ENCODE measurements at regions not wholly inside any gene's neighbourhood (a gene's known extent, or its start where the extent isn't known, plus 50 kb on each side); places are given as distances from the start of the nearest gene placed in this dataset.

DNA sequence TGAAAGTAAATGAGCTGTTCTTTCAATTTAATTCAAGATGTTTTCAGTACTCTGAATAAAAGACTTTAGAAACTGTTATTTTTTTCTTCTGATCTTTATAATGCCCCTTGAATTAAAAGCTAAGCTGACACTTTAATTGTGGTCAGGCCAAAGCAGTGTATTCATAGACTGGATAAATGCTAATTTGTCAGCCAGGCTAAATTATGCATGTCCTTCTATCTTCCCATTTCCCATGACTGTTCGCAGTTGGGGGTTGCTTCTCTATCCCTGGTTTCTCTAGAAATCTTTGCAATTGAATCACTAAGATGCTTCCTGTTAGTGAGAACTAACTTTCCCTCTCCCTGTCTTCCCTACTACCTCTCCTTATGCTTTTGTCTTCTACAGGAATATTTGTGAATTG, 396.2 kb downstream of the RFPL4B start:
- intact Hi-C loops (cut with micrococcal nuclease; ENCODE audit: unreplicated experiment) (no loop called here), in situ Hi-C loops (cut with HindIII; ENCODE audit: low pct_unique_long_range_greater_than_20kb, low sequenced_read_pairs) (no loop called here)
- POLR2A ChIA-PET: interaction anchor here (0.7 kb wide), 1 partner anchor 51 kb away, joined by 3 read pairs; no protein-coding TSS in a partner anchor
- Histone ChIP-seq H3K27me3 (ENCODE audit: control insufficient read depth, insufficient read depth, low read length) (no peaks in the 10 kb centered on the region), H3K4me3 (ENCODE audit: low read depth in 2 of 2, low read length in 2 of 2) (no peak overlapping the region), H3K4me1 (ENCODE audit: control insufficient read depth, insufficient read depth, low read length) (no peaks in the 10 kb centered on the region), H3K27ac (ENCODE audit: low read length) (no peak overlapping the region), H3K9me3 (ENCODE audit: control insufficient read depth, insufficient read depth, low read depth, low read length) (no peaks in the 10 kb centered on the region), H3K36me3 (ENCODE audit: control insufficient read depth, insufficient read depth, low read length) (no peaks in the 10 kb centered on the region)
- TF ChIP-seq POLR2AphosphoS5 (IDR thresholded peaks at IDR 0.05; ENCODE audit: low read depth, low read length) (no peak), TCF7L2 (IDR thresholded peaks at IDR 0.05; ENCODE audit: low read depth, low read length) (no peak), SIN3A (IDR thresholded peaks at IDR 0.05; ENCODE audit: borderline replicate concordance, insufficient read depth, low read depth, low read length) (no peak), REST (IDR thresholded peaks at IDR 0.05; ENCODE audit: insufficient read depth in 1 of 2, low read depth in 2 of 2, low read length in 1 of 2) (no peak)
- TF ChIP-seq, protein P1, sequence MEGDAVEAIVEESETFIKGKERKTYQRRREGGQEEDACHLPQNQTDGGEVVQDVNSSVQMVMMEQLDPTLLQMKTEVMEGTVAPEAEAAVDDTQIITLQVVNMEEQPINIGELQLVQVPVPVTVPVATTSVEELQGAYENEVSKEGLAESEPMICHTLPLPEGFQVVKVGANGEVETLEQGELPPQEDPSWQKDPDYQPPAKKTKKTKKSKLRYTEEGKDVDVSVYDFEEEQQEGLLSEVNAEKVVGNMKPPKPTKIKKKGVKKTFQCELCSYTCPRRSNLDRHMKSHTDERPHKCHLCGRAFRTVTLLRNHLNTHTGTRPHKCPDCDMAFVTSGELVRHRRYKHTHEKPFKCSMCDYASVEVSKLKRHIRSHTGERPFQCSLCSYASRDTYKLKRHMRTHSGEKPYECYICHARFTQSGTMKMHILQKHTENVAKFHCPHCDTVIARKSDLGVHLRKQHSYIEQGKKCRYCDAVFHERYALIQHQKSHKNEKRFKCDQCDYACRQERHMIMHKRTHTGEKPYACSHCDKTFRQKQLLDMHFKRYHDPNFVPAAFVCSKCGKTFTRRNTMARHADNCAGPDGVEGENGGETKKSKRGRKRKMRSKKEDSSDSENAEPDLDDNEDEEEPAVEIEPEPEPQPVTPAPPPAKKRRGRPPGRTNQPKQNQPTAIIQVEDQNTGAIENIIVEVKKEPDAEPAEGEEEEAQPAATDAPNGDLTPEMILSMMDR (IDR thresholded peaks at IDR 0.05): no peak
- no peak for DNase-seq (ENCODE audit: low read depth, low spot score)
- BruUV-seq (replicated peaks): no TSS peak
- CTCF ChIA-PET: no interaction called here
- no peak for ATAC-seq

DNA sequence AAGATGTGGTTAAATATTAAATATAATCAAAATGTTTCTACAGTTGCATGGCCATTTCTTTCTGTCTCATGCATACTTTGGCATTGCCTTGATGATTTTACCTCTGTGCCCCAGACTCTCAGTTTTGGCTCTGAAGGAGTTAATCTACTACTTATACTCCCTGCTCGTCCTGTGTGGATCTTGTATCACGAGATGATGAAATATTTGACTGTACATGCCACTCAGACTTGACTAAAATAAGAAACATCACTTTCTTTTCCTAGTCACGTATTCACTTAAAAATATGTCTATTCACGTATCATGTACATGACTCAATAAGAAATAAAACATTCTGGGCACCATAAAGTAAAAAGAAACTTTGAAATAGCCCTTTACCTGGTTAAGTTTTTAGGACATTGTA, 397.7 kb downstream of the RFPL4B start:
- DNase-seq (ENCODE audit: low read depth, low spot score) (no peak), ATAC-seq (no peak)
- no peak for TF ChIP-seq SIN3A (IDR thresholded peaks at IDR 0.05; ENCODE audit: borderline replicate concordance, insufficient read depth, low read depth, low read length)
- no peak overlapping the region for H3K27ac ChIP-seq (ENCODE audit: low read length)
- ChIA-PET POLR2A (no interaction called here), CTCF (no interaction called here)
- in situ Hi-C loops (cut with HindIII; ENCODE audit: low pct_unique_long_range_greater_than_20kb, low sequenced_read_pairs): no loop called here
- intact Hi-C loops (cut with micrococcal nuclease; ENCODE audit: unreplicated experiment): no loop called here
- H3K4me1 ChIP-seq (ENCODE audit: control insufficient read depth, insufficient read depth, low read length): no peaks in the 10 kb centered on the region
- no peaks in the 10 kb centered on the region for H3K36me3 ChIP-seq (ENCODE audit: control insufficient read depth, insufficient read depth, low read length)
- no peak overlapping the region for H3K4me3 ChIP-seq (ENCODE audit: low read depth in 2 of 2, low read length in 2 of 2)
- H3K27me3 ChIP-seq (ENCODE audit: control insufficient read depth, insufficient read depth, low read length): no peaks in the 10 kb centered on the region
- H3K9me3 ChIP-seq (ENCODE audit: control insufficient read depth, insufficient read depth, low read depth, low read length): no peaks in the 10 kb centered on the region
- no TSS peak for BruUV-seq (replicated peaks)

DNA sequence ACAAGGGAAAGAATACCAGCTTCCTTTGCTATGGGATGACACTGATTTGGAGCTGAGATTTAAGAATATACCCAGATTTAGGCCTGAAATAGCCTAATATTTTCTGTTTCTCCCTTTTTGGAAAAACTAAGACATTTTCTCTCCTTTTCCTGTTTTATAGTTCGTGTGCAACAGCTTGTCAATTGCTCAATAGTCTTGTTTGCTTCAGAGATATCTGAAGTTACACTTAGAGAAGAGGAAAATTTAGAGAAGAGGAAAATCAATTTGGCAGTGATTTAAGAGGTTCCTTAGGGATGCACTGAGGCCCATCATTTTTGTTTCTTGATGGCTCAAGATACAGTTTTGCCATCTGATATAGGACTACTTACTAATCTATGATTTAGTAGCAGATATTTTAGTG, 398.6 kb downstream of the RFPL4B start:
- CTCF ChIA-PET: no interaction called here
- H3K9me3 ChIP-seq (ENCODE audit: control insufficient read depth, insufficient read depth, low read depth, low read length): no peaks in the 10 kb centered on the region
- H3K27ac ChIP-seq (ENCODE audit: low read length): no peak overlapping the region
- H3K27me3 ChIP-seq (ENCODE audit: control insufficient read depth, insufficient read depth, low read length): no peaks in the 10 kb centered on the region
- no peak for DNase-seq (ENCODE audit: low read depth, low spot score)
- in situ Hi-C loops (cut with HindIII; ENCODE audit: low pct_unique_long_range_greater_than_20kb, low sequenced_read_pairs) (no loop called here), intact Hi-C loops (cut with micrococcal nuclease; ENCODE audit: unreplicated experiment) (no loop called here)
- TF ChIP-seq TCF7L2 (IDR thresholded peaks at IDR 0.05; ENCODE audit: low read depth, low read length) (no peak), REST (IDR thresholded peaks at IDR 0.05; ENCODE audit: insufficient read depth in 1 of 2, low read depth in 2 of 2, low read length in 1 of 2) (no peak), POLR2AphosphoS5 (IDR thresholded peaks at IDR 0.05; ENCODE audit: low read depth, low read length) (no peak), SIN3A (IDR thresholded peaks at IDR 0.05; ENCODE audit: borderline replicate concordance, insufficient read depth, low read depth, low read length) (no peak)
- TF ChIP-seq, protein P1 (IDR thresholded peaks at IDR 0.05): no peak
- no peaks in the 10 kb centered on the region for H3K36me3 ChIP-seq (ENCODE audit: control insufficient read depth, insufficient read depth, low read length)
- H3K4me1 ChIP-seq (ENCODE audit: control insufficient read depth, insufficient read depth, low read length): no peaks in the 10 kb centered on the region
- no peak overlapping the region for H3K4me3 ChIP-seq (ENCODE audit: low read depth in 2 of 2, low read length in 2 of 2)
- no TSS peak for BruUV-seq (replicated peaks)
- no peak for ATAC-seq
- POLR2A ChIA-PET: no interaction called here
